ENCODE measurements at regions not wholly inside any gene's neighbourhood (a gene's known extent, or its start where the extent isn't known, plus 50 kb on each side); places are given as distances from the start of the nearest gene placed in this dataset.

DNA sequence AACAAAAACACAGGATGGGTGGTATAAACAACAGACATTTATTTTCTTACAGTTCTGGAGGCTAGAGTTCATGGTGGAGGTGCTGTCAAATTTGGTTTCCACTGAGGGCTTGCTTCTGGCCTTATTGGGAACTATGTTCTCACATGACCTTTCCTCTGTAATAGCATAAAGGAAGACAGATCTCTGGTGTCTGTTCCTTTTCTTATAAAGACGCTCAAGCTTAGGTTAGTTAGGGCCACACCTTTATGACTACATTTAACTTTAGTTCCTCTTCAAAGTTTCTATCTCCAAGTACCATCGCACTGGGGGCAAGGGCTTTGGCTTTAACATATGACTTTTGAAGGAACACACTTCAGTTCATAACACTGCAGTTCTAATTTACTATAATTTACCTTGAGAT, 543.8 kb upstream of the CPEB2 start:
- no peak overlapping the region for H3K4me3 ChIP-seq (ENCODE audit: control insufficient read depth, low read depth, low read length)
- TF ChIP-seq, protein P1, sequence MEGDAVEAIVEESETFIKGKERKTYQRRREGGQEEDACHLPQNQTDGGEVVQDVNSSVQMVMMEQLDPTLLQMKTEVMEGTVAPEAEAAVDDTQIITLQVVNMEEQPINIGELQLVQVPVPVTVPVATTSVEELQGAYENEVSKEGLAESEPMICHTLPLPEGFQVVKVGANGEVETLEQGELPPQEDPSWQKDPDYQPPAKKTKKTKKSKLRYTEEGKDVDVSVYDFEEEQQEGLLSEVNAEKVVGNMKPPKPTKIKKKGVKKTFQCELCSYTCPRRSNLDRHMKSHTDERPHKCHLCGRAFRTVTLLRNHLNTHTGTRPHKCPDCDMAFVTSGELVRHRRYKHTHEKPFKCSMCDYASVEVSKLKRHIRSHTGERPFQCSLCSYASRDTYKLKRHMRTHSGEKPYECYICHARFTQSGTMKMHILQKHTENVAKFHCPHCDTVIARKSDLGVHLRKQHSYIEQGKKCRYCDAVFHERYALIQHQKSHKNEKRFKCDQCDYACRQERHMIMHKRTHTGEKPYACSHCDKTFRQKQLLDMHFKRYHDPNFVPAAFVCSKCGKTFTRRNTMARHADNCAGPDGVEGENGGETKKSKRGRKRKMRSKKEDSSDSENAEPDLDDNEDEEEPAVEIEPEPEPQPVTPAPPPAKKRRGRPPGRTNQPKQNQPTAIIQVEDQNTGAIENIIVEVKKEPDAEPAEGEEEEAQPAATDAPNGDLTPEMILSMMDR (conservative IDR thresholded peaks at IDR 0.05; ENCODE audit: control insufficient read depth, insufficient read depth, low read depth, low read length) = no peak
- DNase-seq (ENCODE audit: low read depth) = no peak

DNA sequence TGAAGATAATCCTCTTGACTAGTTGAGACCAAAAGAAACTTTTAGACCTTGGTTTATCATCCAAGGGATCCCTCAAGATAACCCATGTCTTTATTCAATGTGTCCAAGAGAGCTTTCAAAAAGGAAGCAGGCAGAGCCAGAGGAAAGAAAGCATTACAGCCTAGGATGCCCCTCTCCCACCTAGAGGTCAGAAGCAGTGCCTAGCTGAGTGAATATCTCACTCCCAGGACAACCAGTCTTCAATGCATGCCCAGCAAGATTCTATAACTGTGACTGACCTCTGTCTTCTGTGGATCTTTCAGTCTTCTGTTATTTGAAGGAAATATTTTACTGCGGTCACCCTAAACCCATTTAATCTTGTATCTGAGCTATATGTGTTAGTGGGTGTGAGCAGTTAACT, 537.2 kb upstream of the CPEB2 start:
- DNase-seq (ENCODE audit: low read depth) = no peak
- TF ChIP-seq, protein P1 (conservative IDR thresholded peaks at IDR 0.05; ENCODE audit: control insufficient read depth, insufficient read depth, low read depth, low read length) = no peak
- H3K4me3 ChIP-seq (ENCODE audit: control insufficient read depth, low read depth, low read length) = no peak overlapping the region

DNA sequence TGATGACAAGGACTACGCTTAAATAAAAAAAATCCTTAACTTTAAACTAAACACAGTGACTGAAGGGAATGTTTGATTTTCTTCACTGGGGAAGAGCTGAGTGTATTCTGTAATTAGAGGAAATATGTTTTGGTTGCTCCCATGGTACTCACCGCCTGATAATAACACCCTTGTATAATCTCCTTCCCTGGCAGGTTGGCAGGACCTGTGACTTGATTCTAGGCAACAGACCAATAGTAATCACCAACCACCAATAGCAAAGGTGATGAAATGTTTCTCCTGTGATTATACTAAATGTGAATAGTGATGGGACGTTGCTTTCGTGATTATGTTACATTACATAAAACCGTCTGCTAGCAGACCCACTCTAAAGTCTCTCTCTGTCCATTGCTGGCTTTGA, 536.8 kb upstream of the CPEB2 start:
- H3K4me3 ChIP-seq (ENCODE audit: control insufficient read depth, low read depth, low read length) = no peak overlapping the region
- TF ChIP-seq, protein P1 (conservative IDR thresholded peaks at IDR 0.05; ENCODE audit: control insufficient read depth, insufficient read depth, low read depth, low read length) = no peak
- no peak for DNase-seq (ENCODE audit: low read depth)

DNA sequence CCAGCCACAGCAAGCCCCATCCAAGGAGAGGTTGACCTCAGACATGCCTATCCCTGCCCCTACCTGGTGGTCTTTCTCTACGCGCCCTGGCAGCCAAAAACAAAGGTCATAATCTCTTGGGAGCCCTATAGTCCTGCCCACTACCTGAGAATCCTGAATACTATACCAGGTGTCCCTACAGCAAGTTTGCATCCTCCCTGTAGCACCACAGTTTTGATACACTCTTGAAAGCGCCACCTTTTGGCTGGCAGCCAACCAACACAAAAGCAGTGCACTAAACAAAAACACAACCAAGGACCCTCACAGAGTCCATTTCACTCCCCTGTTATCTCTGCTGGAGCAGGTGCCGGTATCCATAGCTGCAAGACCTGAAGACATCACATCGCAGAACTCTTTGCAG, 523.8 kb upstream of the CPEB2 start:
- H3K4me3 ChIP-seq (ENCODE audit: control insufficient read depth, low read depth, low read length) = no peak overlapping the region
- DNase-seq (ENCODE audit: low read depth) = no peak
- TF ChIP-seq, protein P1 (conservative IDR thresholded peaks at IDR 0.05; ENCODE audit: control insufficient read depth, insufficient read depth, low read depth, low read length) = no peak

DNA sequence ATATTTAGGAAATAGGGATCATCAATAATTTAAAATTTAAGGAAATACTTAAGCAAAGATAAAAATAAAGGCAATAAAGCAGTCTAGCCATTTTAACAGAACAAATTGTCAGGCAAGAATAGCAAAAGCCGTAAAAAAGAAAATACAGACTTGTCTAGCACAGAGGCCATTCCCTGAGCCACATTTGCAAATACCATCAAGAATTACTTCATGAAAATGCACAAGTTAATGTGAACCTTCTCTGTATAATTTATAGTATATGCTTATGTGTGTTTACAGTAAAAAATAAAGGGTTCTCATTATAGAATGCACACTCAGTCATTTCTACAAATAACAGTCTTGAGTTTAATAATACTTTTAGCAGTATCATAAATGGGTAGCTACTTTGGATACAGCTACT, 505.9 kb upstream of the CPEB2 start:
- TF ChIP-seq, protein P1 (conservative IDR thresholded peaks at IDR 0.05; ENCODE audit: control insufficient read depth, insufficient read depth, low read depth, low read length) = no peak
- no peak overlapping the region for H3K4me3 ChIP-seq (ENCODE audit: control insufficient read depth, low read depth, low read length)
- no peak for DNase-seq (ENCODE audit: low read depth)

DNA sequence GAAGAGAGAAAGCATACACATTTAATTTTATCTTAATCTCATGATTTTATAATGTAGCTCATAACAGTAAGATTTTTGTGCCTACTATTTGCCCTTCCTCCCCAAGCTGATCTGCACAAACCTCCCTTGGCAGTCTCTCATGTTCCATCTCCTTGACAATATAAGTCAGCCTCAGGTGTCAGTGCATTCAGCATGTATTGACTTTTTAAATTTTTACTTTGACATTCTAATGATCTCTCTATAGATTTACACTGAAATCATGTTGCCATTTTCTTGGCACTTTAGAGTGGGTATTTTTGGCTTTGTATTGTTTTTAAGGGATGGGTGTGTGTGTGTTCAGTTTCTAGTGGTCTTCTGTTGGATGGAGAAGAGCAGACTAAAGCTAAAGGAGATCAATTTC, 505.3 kb upstream of the CPEB2 start:
- TF ChIP-seq, protein P1 (conservative IDR thresholded peaks at IDR 0.05; ENCODE audit: control insufficient read depth, insufficient read depth, low read depth, low read length) = no peak
- DNase-seq (ENCODE audit: low read depth) = no peak
- no peak overlapping the region for H3K4me3 ChIP-seq (ENCODE audit: control insufficient read depth, low read depth, low read length)

DNA sequence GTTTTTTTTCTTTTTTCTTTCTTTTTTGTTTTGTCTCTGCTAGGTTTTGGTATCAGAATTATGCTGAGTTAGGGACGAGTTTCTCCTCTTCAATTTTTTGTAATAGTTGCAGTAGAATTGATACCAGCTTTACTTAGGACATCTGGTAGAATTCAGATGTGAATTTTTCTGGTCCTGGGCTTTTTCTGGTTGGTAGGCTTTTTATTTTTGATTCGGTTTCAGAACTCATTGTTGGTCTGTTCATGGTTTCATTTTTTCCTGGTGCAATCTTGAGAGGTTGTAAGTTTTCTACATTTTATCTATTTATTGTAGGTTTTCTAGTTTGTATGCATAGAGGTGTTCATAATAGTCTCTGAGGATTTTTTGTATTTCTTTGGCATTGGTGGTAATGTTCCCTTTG, 498.1 kb upstream of the CPEB2 start:
- H3K4me3 ChIP-seq (ENCODE audit: control insufficient read depth, low read depth, low read length) = no peak overlapping the region
- DNase-seq (ENCODE audit: low read depth) = no peak
- TF ChIP-seq, protein P1 (conservative IDR thresholded peaks at IDR 0.05; ENCODE audit: control insufficient read depth, insufficient read depth, low read depth, low read length) = no peak

All from fibroblast of mammary gland (primary cell).